Stimulated activated CD8-positive, alpha-beta memory T cell treated with anti-CD3 and anti-CD28 coated beads, Interleukin-7, amount 100 ng/mL, for 4 hours (primary cell): ENCODE measurements at regions not wholly inside any gene's neighbourhood (a gene's known extent, or its start where the extent isn't known, plus 50 kb on each side); places are given as distances from the start of the nearest gene placed in this dataset.
"Not testable (repeated sequence)": the region's sequence is repeated elsewhere in the genome, so short reads cannot be mapped to it uniquely, and the experiment has no call there.

Experiments
- DNase-seq, 2 donors: peaks; one replicate each; pipeline ENCODE4 v3.0.0-alpha.2; 2020; ENCODE audit warnings: low read depth in 2 of 2

- DNase-seq = not testable (repeated sequence)
Measured at GRCh38 chr14:37785298-37785697, 189.9 kb downstream of the TTC6 start.

- not testable (repeated sequence) for DNase-seq
Measured at GRCh38 chr14:37786114-37786625, 190.7 kb downstream of the TTC6 start.

- DNase-seq = no peak
Measured at GRCh38 chr14:37787879-37788494, 192.6 kb downstream of the TTC6 start.

- no peak for DNase-seq
Measured at GRCh38 chr14:37791384-37792036, 196.1 kb downstream of the TTC6 start.

- DNase-seq = no peak
Measured at GRCh38 chr14:37792124-37792523, 196.7 kb downstream of the TTC6 start.

- no peak for DNase-seq
Measured at GRCh38 chr14:37796703-37797416, 201.4 kb downstream of the TTC6 start.

- DNase-seq = no peak
Measured at GRCh38 chr14:37797675-37798074, 202.2 kb downstream of the TTC6 start.

- DNase-seq = no peak
Measured at GRCh38 chr14:37807722-37808121, 212.3 kb downstream of the TTC6 start.

GRCh38 chr14:37810094-37810801 is 214.8 kb downstream of the TTC6 start:
- DNase-seq = no peak

- DNase-seq = no peak
Measured at GRCh38 chr14:37813732-37814131, 218.3 kb downstream of the TTC6 start.

GRCh38 chr14:37816135-37816534 is 220.7 kb downstream of the TTC6 start:
- DNase-seq = no peak

- no peak for DNase-seq
Measured at GRCh38 chr14:37816743-37817295, 221.4 kb downstream of the TTC6 start.

- DNase-seq = no peak
Measured at GRCh38 chr14:37819155-37820015, 224.0 kb downstream of the TTC6 start.

- DNase-seq = not testable (repeated sequence)
Measured at GRCh38 chr14:37820810-37821209, 225.4 kb downstream of the TTC6 start.

GRCh38 chr14:37824939-37825712 is 229.7 kb downstream of the TTC6 start:
- no peak for DNase-seq

- DNase-seq = no peak
Measured at GRCh38 chr14:37826869-37827268, 231.4 kb downstream of the TTC6 start.

- no peak for DNase-seq
Measured at GRCh38 chr14:37830271-37830670, 234.8 kb downstream of the TTC6 start.

GRCh38 chr14:37834275-37834674 is 238.8 kb downstream of the TTC6 start:
- DNase-seq = no peak

- DNase-seq = not testable (repeated sequence)
Measured at GRCh38 chr14:37838778-37839177, 243.3 kb downstream of the TTC6 start.

GRCh38 chr14:37841039-37841438 is 245.6 kb downstream of the TTC6 start:
- DNase-seq = not testable (repeated sequence)
